ENCODE measurements at regions not wholly inside any gene's neighbourhood (a gene's known extent, or its start where the extent isn't known, plus 50 kb on each side); places are given as distances from the start of the nearest gene placed in this dataset.
A peak's percentile ranks its signal among the peaks of the same experiment; 100 is the strongest.

DNA sequence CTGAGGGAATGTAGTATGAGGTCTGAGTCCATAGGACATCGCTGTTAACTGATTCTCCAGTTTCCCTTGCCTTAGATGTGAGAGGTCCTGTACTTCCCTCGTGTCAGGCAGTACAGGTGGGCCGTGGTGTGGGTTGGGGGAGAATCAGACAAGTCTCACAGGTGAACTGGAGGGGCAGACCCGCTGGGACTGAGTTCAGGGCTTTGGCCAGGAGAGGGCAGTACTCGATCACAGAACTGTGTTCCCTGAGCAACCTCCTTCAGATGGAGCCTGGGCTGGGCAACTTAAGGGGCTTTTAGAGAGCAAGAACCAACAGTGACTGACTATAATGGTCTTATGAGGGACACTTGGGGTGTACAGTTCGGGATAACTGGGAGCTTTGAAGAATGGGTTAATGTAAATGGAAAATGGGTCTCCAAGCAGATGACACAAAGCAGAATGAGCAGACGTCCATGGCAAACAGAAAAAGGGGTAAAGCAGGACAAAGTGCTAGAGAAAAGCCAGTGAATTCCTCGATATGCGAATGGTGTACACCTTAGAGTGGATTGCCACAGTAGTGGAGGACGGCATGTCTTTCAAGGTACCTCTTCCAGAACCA, 83.6 kb downstream of the CCNG2 start (continued):
- TF ChIP-seq, protein P1, sequence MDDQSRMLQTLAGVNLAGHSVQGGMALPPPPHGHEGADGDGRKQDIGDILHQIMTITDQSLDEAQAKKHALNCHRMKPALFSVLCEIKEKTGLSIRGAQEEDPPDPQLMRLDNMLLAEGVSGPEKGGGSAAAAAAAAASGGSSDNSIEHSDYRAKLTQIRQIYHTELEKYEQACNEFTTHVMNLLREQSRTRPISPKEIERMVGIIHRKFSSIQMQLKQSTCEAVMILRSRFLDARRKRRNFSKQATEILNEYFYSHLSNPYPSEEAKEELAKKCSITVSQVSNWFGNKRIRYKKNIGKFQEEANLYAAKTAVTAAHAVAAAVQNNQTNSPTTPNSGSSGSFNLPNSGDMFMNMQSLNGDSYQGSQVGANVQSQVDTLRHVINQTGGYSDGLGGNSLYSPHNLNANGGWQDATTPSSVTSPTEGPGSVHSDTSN (IDR thresholded peaks at IDR 0.05) = no peak
- TF ChIP-seq RAD21 (IDR thresholded peaks at IDR 0.05; ENCODE audit: low read length) (peak; percentile 77), GABPA (IDR thresholded peaks at IDR 0.05; ENCODE audit: low read depth) (no peak)

DNA sequence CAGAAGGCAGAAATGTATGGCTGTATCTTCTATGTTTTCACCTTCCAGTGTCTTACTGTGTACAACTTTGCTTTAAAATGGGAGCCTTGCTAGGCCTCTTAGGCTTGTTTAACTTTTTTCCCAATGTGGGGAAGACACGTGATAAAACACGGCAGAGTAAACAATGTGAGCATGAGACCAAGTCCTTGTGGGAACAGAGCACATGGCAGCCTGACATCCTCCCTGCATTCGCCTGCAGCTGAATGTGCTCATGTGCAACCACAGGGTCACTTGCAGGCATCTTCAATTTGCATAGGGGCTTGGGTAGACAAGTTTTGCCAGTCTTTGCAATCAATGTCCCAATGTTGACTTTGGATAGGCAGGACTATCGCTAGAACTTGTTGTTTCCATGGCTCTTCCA, 91.8 kb downstream of the CCNG2 start:
- no peak overlapping the region for H3K27ac ChIP-seq (ENCODE audit: low read depth in 2 of 2, low read length in 1 of 2)
- no peaks in the 10 kb centered on the region for H3F3A ChIP-seq (replicated peaks; ENCODE audit: insufficient read depth)
- H3K9me3 ChIP-seq = no peaks in the 10 kb centered on the region
- ChIA-PET POLR2A (no interaction called here), CTCF (interaction anchor here (0.9 kb wide), 2 partner anchors 9 to 46 kb away, joined by 3 to 4 read pairs; no protein-coding TSS in a partner anchor)
- TF ChIP-seq CTCF (IDR thresholded peaks at IDR 0.05) = no peak
- TF ChIP-seq RFX5 (IDR thresholded peaks at IDR 0.05; ENCODE audit: low read length) = no peak
- TF ChIP-seq NFIC (IDR thresholded peaks at IDR 0.05; ENCODE audit: borderline replicate concordance) = no peak
- no peak for TF ChIP-seq EP300 (IDR thresholded peaks at IDR 0.05; ENCODE audit: borderline replicate concordance in 1 of 2, low read depth in 1 of 2, low read length in 1 of 2)
- TF ChIP-seq, protein P2, sequence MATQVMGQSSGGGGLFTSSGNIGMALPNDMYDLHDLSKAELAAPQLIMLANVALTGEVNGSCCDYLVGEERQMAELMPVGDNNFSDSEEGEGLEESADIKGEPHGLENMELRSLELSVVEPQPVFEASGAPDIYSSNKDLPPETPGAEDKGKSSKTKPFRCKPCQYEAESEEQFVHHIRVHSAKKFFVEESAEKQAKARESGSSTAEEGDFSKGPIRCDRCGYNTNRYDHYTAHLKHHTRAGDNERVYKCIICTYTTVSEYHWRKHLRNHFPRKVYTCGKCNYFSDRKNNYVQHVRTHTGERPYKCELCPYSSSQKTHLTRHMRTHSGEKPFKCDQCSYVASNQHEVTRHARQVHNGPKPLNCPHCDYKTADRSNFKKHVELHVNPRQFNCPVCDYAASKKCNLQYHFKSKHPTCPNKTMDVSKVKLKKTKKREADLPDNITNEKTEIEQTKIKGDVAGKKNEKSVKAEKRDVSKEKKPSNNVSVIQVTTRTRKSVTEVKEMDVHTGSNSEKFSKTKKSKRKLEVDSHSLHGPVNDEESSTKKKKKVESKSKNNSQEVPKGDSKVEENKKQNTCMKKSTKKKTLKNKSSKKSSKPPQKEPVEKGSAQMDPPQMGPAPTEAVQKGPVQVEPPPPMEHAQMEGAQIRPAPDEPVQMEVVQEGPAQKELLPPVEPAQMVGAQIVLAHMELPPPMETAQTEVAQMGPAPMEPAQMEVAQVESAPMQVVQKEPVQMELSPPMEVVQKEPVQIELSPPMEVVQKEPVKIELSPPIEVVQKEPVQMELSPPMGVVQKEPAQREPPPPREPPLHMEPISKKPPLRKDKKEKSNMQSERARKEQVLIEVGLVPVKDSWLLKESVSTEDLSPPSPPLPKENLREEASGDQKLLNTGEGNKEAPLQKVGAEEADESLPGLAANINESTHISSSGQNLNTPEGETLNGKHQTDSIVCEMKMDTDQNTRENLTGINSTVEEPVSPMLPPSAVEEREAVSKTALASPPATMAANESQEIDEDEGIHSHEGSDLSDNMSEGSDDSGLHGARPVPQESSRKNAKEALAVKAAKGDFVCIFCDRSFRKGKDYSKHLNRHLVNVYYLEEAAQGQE (IDR thresholded peaks at IDR 0.05; ENCODE audit: low read depth, low read length) = no peak
- TF ChIP-seq TCF12 (IDR thresholded peaks at IDR 0.05) = no peak
- H3K9ac ChIP-seq = no peak overlapping the region
- no peaks in the 10 kb centered on the region for H3K9me2 ChIP-seq
- H3K27me3 ChIP-seq (ENCODE audit: insufficient read depth) = peaks cover 14% of the 10 kb centered on the region; the same call in 1 of the 2 replicates
- H3K79me2 ChIP-seq (ENCODE audit: insufficient read depth) = no peaks in the 10 kb centered on the region
- no peaks in the 10 kb centered on the region for H4K20me1 ChIP-seq (ENCODE audit: insufficient read depth)
- no peak overlapping the region for H3K4me3 ChIP-seq (ENCODE audit: low read depth in 2 of 2, low read length in 1 of 2)
- no peaks in the 10 kb centered on the region for H3K36me3 ChIP-seq (replicated peaks in 1 of 2; ENCODE audit: control insufficient read depth in 1 of 2, insufficient read depth in 2 of 2, low read length in 1 of 2)
- no peak overlapping the region for H2AFZ ChIP-seq (ENCODE audit: low read depth)
- no peak for DNase-seq
- WGBS (ENCODE audit: low lambda C conversion rate) = 3% methylated on average over 4 of the region's 4 CpGs
- no peak overlapping the region for H3K4me2 ChIP-seq
- H3K4me1 ChIP-seq (ENCODE audit: control insufficient read depth in 1 of 2, insufficient read depth in 2 of 2, low read depth in 1 of 2, low read length in 1 of 2) = no peaks in the 10 kb centered on the region

Data from SK-N-SH (cell line).